Ovary (tissue), 3 donors: ENCODE measurements at regions not wholly inside any gene's neighbourhood (a gene's known extent, or its start where the extent isn't known, plus 50 kb on each side); places are given as distances from the start of the nearest gene placed in this dataset.

Experiments
- POLR2A ChIP-seq: fragments of 450-650 bp; IDR thresholded peaks from one replicate; pipeline ENCODE4 v1.6.1; 2017; ENCODE audit warnings: antibody characterized with exemption, mild to moderate bottlenecking, moderate library complexity
- TF ChIP-seq, protein P1 (sequence below), 3 donors: fragments of 450-650 bp in 2 of 3; fragments of 200-600 bp in 1 of 3; IDR thresholded peaks; one replicate each; pipeline versions ENCODE4 v1.5.1 to v1.8.0; 2016 to 2022; ENCODE audit warnings: antibody characterized with exemption in 3 of 3, mild to moderate bottlenecking in 1 of 3
- donor health status: DM: no; HTN: no; CAD: no.

DNA sequence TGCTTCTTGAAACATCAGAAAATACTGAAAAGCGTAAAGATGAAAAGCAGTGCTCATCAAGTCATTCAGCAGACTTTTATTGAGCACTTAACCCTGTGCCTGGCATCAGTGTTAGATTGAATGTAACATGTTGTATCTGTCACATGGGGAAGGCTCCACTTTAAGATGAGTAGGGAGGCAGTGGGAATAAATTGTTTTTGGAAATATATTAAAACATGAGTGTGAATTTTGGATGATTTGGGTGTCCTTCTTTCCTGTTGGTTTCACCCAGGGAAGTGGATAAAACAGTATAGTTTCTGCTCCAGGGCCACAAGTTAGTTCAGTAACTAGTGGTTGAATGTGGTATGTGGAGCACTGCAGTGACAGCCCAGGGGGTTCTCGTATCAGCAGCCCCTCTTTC, 301.4 kb upstream of the TPM1 start:
- TF ChIP-seq, protein P1, sequence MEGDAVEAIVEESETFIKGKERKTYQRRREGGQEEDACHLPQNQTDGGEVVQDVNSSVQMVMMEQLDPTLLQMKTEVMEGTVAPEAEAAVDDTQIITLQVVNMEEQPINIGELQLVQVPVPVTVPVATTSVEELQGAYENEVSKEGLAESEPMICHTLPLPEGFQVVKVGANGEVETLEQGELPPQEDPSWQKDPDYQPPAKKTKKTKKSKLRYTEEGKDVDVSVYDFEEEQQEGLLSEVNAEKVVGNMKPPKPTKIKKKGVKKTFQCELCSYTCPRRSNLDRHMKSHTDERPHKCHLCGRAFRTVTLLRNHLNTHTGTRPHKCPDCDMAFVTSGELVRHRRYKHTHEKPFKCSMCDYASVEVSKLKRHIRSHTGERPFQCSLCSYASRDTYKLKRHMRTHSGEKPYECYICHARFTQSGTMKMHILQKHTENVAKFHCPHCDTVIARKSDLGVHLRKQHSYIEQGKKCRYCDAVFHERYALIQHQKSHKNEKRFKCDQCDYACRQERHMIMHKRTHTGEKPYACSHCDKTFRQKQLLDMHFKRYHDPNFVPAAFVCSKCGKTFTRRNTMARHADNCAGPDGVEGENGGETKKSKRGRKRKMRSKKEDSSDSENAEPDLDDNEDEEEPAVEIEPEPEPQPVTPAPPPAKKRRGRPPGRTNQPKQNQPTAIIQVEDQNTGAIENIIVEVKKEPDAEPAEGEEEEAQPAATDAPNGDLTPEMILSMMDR (IDR thresholded peaks at IDR 0.05), result no peak
- no peak for TF ChIP-seq POLR2A
